ENCODE measurements at regions not wholly inside any gene's neighbourhood (a gene's known extent, or its start where the extent isn't known, plus 50 kb on each side); places are given as distances from the start of the nearest gene placed in this dataset.

DNA sequence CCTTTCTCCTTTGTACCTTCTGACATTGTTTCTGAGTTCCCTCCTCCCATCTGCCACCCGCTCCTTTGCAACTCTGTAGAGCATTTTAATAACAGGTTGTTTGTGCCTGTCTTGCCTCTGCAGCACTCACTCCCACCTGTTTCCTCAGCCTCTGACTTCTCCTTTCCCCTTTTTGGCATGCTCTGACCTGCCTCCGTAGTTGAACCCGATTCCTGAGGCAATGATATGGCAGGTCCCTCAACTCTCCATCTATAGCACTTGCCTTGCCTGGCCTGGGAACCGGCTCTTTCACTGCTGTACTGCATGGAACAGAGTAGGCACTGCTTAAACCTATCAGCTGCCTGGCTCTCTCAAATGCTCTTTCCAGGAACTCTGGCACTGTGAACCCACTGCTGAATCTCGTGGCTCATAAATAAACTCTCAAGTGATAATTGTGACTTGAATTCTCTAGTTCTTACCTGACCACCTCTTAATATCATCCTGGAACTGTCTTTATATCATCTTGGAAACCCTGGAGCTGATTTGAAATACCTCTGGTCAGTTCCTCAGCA is 50.3 kb downstream of the UTRN start:
- DNase-seq (ENCODE audit: low spot score): no peak

DNA sequence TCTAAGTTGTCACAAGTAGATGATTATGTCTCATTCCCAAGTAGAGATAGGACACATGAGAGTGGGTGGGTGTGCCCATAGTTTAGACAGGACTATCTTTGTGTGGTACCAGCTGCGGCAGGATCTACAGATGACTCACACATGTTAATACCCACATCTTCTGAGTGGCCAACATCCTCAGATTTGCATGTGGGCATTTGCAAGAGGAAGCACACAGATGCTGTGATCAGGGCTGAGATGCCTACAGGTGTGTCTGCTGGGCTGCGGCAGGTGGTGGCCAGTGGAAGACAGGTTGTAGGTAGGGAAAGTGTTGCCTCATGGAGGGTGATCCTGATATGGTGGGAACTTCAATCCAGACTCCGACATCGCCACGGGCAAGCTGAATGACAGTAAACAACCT is 50.8 kb downstream of the UTRN start:
- no peak for DNase-seq (ENCODE audit: low spot score)

DNA sequence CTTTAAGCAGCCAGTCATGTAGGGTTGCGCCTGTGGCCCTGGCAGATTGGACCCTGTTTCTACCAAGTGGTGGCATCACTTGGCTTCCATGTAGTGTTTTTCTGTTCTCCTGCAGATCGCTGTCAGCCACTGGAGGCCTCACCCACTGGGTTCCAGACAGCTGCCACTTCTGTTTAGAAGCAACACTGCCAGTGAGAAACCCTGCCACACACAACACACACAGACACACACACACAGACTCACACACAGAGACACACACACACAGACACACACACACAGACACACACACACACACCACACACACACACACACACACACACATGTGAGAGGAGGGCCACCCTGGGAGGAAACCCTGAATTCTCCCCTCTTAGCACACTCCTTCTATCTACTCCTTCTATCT is 51.8 kb downstream of the UTRN start:
- DNase-seq (ENCODE audit: low spot score): no peak

DNA sequence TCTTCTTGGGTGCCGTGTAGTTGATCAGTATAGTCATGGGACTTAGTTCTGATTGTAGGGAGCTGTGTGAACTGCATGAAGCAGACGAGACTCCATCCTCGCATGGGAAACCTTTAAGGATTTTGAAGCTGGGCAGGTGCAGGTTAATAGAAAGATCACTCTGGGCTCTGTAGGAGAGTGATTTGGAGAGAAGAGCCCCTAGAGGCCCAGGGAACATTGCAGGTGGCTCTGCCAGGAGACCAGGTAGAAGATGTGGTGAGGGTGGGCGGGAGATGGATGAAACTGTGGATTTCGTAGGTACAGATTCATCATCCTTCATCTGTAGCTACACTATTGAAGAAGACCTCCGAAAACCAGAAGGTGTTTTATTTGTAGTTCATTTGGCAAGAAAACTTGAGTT is 53.3 kb downstream of the UTRN start:
- DNase-seq (ENCODE audit: low spot score): no peak

DNA sequence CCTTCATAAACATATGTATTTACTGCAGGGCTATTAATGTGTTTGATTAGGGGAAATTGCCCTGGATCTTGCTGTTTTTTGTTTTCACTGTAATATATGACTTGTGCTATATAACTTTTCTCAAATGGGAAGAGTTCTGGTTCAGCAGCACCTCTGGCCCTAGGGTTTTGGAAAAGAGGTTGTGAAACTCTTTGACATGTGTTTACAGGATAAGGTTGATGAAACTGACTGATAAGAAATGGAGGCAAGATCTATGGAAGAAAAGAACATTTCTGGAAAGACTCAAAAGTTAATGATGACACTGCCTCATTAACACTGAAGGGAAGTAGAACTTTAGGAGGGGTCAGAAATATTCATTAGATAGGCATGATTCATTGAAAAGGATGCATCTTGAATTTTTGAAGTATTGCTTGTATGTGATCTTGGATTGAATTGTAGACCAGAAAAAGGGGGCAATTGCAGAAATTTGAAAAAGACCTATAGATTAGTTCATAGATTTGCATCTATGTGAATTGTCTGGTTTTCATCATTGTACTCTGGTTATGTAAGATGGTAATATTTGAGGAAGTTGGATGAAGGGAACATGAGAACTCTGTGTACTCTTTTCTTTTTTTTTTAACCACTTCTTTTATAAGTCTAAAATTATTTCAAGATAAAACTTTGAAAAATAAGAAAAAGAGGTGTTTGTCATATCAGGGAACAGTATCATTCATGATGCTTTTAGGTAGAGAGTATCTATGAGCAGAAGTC is 54.0 kb downstream of the UTRN start:
- DNase-seq (ENCODE audit: low spot score): peak; percentile 43

DNA sequence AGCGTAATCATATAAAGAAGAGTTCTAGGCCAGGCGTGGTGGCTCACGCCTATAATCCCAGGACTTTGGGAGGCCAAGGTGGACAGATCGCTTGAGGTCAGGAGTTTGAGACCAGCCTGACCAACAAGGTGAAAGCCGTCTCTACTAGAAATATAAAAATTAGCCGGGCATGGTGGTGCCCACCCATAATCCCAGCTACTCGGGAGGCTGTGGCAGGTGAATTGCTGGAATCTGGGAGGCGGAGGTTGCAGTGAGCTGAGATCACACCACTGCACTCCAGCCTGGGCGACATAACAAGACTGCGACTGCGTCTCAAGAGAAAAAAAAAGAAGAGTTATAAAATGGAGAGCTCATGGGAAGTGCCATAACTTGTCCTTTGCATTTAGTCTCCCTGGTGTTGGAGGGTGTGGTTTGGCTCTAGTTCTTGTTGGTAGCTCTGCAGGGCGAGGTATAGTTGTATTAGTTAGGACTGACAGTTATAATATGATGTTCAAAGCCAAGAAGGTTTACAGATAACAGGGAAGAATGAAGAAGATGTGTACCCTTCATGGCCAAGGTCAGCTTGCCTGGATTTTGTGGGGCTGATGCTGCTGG is 54.8 kb downstream of the UTRN start:
- DNase-seq (ENCODE audit: low spot score): no peak

DNA sequence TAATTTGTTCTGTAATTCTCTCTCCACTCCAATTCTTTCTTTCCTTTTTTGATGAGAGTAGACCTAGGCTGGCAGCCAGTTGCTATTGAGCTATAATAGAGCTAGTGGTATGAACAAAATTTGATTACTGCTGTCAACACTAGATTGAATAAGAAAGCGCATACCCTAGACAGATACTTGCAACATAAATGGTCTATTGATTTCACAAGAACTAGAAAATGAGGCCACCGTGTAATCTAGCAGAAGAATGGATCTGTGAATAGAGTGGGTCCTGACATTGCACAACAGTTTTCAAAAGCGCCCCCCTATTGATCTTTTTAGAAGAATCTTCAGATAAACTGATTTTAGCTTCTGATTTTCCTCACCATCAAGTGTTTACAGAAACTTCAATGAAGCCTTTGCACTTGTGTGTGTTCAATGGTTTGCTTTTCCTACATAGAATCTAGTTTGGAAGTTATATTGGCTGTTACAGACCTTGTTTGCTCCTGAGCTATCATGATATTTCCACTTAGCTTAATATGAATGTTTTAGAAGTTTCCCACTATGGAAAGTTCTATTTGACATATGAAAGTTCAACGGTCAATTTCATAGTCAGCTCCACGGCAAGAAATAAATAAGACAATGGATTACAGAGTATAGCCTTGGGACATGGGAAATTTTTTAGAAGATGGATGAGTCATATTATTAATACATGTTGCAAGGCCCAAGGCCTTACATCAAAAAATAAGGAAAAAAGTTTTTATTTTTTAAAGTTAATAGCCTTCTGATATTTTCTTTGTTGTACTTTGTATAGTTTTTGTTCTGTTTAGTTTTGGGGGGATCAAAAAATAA is 55.6 kb downstream of the UTRN start:
- DNase-seq (ENCODE audit: low spot score): no peak

DNA sequence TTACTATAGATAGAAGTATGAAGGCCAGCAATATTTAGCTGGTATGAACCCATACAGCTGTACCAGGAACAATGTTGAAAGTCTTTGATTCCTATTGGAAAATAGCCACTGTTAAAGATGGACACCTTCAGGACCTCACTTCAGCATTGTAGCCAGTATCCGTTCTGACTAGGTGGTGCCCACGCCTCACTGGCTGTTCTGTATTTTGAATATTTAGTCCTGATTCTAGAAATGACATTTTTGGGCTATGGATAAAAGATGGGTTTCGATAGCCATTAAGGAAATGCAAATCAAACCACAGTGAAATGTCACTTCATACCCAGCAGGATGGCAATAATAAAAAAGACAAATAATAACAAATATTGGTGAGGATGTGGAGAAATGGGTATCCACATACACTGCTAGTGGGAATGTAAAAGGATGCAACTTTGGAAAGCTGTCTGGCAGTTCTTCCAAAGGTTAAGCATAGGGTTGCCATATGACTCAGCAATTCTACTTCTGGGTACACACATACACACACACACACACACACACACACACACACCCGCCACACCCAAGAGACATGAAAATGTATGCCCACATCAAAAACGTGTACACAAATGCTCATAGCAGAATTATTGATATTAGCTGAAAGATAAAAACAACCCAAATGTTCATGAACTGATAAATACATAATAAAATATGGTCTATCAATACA is 56.8 kb downstream of the UTRN start:
- DNase-seq (ENCODE audit: low spot score): no peak

DNA sequence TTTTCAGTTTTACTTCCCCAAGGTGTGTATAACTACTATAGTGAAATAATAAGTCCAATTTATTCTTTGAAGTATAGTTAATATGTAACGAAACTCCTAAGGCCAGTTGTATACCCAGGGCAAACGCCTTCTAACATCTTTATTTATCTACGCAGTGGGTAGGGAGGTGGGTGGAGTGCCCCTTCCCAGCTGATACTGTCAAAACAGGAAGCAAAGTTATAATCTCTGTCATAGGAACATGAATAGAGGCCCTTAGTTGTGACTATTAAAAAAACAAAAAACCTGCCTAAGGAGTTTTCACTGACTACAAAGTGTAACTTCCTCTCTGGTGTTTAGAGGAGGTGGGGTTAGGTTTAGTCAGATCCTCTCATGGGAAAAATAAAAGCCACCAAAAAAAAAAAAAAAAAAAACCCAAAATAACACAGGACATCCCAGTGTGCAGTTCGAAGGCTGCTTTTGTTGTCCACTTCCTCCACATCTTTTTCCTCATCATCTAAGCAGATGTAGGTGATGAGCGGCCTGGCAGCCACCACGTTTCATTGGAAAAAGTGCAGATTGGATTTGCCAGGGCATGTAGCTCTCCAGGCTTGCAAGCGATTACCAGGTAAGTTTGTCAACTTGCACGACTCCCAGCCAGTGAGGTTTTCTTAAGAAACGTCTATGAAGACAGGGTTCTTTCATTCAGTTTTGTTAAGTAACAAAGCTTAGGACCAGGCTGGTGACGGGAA is 58.7 kb downstream of the UTRN start:
- no peak for DNase-seq (ENCODE audit: low spot score)

DNA sequence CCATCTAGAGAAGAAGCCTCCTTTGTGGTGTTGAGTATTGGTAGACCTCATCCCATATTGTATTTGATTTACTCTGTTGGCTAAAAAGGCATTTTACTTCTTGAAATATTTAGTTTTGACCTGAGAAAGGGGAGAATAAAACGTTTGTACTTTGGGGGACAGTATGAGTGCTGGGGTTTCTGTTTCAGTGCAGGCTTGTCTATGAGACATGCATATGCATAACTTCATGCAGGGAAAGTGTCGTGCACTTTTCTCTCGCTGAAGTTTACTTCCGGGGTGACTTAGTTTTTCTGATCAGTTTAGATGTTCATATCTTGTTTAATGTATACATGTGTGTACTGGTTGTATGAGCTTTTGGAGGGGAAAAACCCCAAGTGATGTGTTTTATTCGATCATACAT is 59.5 kb downstream of the UTRN start:
- no peak for DNase-seq (ENCODE audit: low spot score)

DNA sequence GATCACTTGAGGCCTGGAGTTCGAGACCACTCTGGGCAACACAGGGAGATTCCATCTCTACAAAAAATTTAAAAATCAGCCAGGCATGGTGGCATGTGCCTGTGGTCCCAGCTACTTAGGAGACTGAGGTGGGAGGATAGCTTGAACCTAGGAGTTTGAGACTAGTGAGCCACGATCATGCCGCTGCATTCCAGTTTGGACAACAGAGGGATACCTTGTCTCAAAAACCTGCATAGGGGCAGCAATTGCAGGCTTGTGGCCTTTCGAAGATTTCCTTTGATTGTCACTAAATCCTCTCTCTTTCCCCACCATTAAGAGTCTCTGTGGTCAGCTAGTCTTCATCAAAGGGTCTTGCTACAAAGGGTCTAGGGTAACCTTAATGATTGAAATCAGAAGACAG is 60.3 kb downstream of the UTRN start:
- DNase-seq (ENCODE audit: low spot score): no peak

DNA sequence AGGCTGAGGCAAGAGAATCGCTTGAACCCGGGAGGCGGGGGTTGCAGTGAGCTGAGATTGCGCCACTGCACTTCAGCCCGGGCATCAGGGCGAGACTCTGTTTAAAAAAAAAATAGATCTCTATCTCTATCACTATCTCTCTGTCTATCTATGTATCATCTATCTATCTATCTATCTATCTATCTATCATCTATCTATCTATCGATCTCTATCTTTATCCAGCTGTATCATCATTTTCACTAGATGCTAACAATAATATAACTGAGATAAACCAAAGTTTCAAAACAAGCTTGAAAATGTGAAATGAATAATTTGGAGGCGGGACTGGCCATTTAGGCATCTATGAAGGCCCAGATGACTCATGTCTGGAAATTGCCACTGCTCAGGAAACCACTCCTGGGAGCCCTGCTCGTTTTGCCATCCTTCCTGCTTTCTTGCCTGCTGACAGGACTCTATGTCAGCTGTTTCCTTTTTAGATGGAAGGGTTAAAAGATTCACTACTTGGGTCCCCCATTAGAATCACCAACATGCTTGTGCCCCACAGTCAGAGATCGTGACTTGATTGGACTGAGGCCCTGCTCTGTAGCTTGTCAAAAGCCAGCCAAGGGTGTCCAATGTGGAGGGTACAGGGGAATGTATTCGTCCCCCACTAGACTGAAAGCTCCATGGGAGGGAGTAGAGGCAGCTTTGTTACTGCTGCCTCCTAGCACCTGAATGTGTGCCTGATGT is 61.7 kb downstream of the UTRN start:
- no peak for DNase-seq (ENCODE audit: low spot score)

DNA sequence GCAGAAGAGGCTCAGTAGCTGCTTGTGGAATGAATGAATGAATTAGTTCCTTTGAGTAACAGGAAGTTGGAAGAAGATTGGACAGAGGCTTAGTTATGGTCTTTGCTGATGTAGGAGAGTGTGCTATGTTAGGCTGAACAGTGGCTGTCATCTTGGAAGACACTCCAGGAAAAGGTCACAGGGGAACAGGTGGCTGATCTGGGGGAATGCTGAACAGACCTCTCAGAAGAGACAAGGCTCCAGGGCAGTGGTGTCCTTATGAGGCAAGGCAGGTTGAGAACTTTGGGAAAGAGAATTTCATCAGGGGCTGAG is 62.3 kb downstream of the UTRN start:
- DNase-seq (ENCODE audit: low spot score): no peak

DNA sequence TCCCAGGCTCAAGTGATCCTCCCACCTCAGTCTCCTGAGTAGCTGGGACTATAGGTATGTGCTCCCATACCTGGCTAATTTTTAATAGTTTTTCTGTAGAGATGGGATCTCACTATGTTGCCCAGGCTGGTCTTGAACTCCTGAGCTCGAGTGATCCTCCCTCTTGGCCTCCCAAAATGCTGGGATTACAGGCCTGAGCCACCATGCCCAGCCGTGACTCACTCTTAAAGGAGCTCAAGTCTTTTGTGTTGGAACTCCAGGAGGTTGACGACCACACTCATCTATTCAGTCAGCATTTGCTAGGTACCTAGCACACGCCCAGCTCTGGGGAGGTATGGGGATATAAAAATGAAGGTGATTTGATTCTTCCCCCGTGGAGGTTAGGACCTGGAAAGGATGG is 62.8 kb downstream of the UTRN start:
- DNase-seq (ENCODE audit: low spot score): no peak

DNA sequence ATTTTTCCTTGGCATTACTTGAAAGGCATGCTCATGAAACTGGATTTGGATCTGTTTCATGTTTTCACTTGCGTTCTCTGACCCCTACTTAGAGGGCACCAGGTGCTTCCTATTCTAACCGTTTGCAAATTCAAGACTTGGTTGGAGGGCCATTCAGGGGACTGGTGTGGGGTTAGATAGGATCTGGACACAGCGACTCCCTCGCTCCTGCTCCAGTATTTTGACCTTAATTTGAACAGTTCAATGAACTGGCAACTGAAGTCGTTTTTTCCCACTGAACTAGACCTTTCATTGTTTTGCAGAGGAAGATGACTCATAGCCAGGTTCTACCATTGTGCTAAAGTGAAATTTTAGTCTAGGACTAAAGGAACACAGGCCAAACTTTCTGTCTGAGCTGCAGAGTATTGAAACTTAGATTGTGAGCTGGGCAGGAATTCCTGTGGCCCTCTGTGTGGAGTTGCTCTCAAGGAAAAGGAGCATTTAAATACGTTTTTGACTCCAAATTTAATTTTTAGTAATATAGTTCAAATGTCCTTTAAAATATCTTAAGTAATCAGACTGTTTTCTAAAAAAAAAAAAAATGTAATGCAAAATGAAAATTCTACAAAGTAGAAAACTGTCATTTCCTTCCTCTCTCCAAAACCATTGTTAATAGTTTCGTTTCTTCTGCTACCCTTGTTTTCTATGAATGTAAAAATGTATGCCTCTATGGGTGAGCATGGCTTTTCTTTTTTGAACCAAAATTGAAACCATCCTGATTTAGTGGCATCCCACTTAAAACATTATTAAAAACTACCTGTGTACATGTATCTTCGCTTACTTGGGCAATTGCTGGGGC is 64.8 kb downstream of the UTRN start:
- DNase-seq (ENCODE audit: low spot score): peak; percentile 42

DNA sequence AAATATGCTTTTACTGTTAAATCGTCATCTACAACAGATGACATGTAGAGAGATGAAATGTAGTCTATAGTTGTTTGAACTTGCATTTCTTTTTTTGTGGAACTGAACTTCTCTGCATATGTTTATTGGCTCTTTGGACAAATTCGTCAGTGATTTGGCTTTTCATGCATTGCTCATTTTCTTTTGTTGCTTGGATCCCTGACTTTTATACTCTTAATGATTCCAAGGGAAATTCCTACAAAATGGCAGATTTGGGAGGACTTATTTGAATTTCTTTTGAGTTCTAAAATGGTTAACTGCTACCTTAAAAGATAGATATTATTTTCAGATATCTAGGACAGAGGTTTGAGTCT is 65.4 kb downstream of the UTRN start:
- DNase-seq (ENCODE audit: low spot score): no peak

DNA sequence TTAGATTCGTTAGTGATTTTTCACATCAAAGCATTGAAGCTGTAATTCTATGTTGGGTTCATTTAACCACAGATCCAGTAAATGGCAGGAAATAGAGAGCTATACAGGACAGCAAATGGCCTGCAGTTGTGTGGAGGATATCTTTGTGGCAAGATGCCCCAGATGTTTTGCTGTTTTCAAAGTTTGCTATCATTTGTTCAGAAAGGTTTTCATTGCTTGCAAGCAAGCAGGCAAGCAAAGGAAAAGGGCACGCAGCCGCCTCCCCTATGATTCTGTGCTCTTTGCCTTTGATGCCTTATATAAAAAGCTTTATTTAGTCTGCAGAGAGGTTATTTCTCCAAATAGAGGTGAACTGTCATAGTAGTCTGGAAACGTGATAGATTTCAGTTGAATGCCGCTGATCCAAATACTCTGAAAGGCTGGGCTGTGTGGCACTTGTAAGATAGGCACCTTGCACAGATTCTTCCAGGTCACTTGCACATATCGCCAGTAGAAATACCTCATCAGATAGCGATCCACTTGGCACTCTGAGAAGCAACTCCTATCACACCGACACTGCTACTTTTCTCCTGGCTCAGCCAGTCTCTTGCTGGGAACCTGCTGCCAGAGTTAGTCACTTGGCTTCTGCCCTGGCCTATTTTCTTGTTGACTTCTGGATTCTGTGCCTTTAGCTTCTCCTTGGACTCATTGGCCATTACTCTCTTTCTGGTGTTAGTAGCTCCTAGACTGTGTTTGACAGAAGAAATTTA is 66.4 kb downstream of the UTRN start:
- no peak for DNase-seq (ENCODE audit: low spot score)

DNA sequence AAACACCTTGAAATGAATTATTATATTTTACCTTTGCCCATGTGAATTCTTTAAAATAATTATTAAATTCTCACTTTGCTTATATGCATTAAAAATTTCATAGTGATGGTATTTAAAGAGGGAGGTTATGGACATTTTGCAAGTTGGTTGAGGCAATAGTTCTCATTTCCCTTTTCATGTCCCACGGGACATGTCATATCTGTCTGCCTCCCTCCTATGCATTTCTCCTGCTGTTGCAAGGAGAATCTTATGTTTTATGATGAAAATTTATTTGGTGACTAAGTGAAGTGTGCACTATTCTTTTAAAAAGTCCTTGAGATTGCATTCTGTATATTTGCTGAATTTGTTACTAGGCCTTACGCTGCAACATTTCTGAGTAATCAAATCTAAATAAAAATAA is 67.2 kb downstream of the UTRN start:
- DNase-seq (ENCODE audit: low spot score): no peak

DNA sequence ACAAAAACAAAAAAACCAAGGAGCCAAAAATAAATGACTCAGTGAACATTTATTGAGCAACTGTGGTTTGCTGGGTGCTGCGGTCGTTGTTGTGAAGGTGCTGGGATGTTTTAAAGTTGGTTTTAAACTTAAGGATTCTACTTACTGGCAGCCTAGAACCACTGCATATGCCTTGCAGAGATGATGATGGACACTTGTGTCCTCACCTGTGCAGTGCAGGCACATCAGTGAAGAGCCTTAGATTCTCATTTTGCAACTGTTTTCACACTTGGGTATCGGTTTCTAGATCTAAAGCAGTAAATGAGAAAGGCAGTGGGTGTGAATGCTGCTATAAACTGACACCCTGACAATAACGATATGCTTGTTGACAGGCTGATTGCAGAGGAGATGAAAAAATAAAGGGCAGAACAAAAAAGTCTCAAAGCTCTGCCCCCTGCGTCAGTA is 68.8 kb downstream of the UTRN start:
- no peak for DNase-seq (ENCODE audit: low spot score)
